ENCODE measurements at regions not wholly inside any gene's neighbourhood (a gene's known extent, or its start where the extent isn't known, plus 50 kb on each side); places are given as distances from the start of the nearest gene placed in this dataset.

- TF ChIP-seq CTCF (IDR thresholded peaks at IDR 0.05) = no peak
- no peak for TF ChIP-seq EZH2 (IDR thresholded peaks at IDR 0.05; ENCODE audit: borderline replicate concordance, insufficient read depth, low read depth, low read length, poor library complexity, severe bottlenecking)
Observed at GRCh38 chr2:70011786-70012185, 50.4 kb upstream of the ASPRV1 start.

Measured in B cell (primary cell).